Stimulated activated naive CD8-positive, alpha-beta T cell treated with anti-CD3 and anti-CD28 coated beads, Interleukin-15, amount 100 ng/mL, for 72 hours (primary cell): ENCODE measurements at regions not wholly inside any gene's neighbourhood (a gene's known extent, or its start where the extent isn't known, plus 50 kb on each side); places are given as distances from the start of the nearest gene placed in this dataset.

Source experiments
- ATAC-seq: fragments of 150-1000 bp; cut with Tn5 transposase; 2 replicates; pipeline ENCODE4 v1.10.0; 2021; ENCODE audit warnings: mild to moderate bottlenecking, moderate library complexity
- DNase-seq, 2 donors: peaks; one replicate each; pipeline ENCODE4 v3.0.0; 2021 to 2022
- H3K27ac Mint-ChIP-seq, 2 donors: one replicate each; pipeline ENCODE4 v1.8.0; 2022; ENCODE audit warnings: mild to moderate bottlenecking in 2 of 2, mixed read lengths in 2 of 2, moderate library complexity in 2 of 2
- H3K27me3 Mint-ChIP-seq: one replicate; pipeline ENCODE4 v1.8.0; 2022; ENCODE audit warnings: mixed read lengths
- H3K4me1 Mint-ChIP-seq: one replicate; pipeline ENCODE4 v1.8.0; 2022; ENCODE audit warnings: mild to moderate bottlenecking, mixed read lengths
- H3K4me3 Mint-ChIP-seq, 2 donors: one replicate each; pipeline ENCODE4 v1.8.0; 2022; ENCODE audit warnings: mild to moderate bottlenecking in 2 of 2, mixed read lengths in 2 of 2, moderate library complexity in 1 of 2
- H3K9me3 Mint-ChIP-seq, 2 donors: one replicate each; pipeline ENCODE4 v1.8.0; 2022; ENCODE audit warnings: mixed read lengths in 2 of 2

DNA sequence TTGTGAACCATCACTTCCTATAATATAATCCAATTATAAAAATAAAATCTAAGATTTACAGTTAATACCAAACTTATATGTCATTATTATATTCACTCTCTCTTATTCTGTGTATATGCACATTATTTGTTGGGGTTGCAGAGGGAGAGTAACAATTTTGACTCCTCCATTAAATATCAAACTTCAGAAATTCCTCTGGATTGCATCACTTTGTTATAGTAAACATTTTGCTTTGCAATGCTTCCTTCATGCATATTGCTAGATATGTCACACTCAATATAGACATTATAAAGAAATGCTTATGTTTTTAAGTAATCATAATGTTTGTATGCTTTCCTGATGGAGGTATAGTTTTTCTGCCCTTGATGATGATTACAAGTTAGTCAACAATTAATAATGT is 999.0 kb upstream of the ADGRL2 start:
- Mint-ChIP-seq H3K9me3 (peaks cover 0 to 6% of the 10 kb centered on the region in 2 donors), H3K27ac (no peak overlapping the region), H3K27me3 (no peaks in the 10 kb centered on the region), H3K4me3 (no peak overlapping the region), H3K4me1 (no peaks in the 10 kb centered on the region)
- no peak for ATAC-seq
- no peak for DNase-seq

DNA sequence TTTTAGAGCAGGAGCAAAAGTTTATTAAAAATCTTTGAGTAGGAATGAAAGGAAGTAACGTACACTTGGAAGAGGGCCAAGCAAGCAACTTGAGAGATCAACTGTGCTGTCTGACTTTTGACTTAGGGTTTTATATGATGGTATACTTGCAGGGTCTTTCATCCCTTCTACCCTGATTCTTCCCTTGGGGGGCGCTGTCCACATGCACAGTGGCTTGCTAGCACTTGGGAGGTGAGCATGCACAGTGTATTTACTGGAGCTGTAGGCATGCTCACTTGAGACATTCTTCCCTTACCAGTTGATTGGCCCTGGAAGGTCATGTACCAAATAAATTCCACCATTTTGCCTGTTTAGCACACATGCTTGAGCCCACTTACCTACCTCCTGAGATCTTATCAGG is 1001.3 kb upstream of the ADGRL2 start:
- H3K27me3 Mint-ChIP-seq = no peaks in the 10 kb centered on the region
- H3K9me3 Mint-ChIP-seq = no peaks in the 10 kb centered on the region
- ATAC-seq (no peak), DNase-seq (no peak)
- no peak overlapping the region for H3K27ac Mint-ChIP-seq
- no peaks in the 10 kb centered on the region for H3K4me1 Mint-ChIP-seq
- H3K4me3 Mint-ChIP-seq = no peak overlapping the region

DNA sequence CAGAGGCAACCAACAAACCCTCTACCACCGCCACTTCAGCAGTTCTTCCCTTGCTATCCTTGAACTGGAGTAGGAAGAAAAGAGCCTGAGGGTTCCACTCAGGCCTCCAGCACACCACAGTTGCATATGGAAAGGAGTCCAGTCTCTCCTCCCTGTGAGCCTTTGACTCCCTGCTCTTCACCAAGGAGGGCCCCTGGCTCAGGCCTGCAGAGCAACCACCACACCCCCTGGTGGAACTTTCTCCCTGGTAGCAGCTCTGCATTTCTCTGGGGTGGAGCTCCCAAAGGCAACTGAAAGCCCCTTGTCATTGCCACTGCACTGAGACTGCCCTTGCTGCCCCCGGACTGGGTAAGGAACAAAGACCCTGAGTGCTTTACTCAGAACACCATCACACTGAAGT is 1021.5 kb upstream of the ADGRL2 start:
- no peaks in the 10 kb centered on the region for H3K27me3 Mint-ChIP-seq
- H3K27ac Mint-ChIP-seq = no peak overlapping the region

DNA sequence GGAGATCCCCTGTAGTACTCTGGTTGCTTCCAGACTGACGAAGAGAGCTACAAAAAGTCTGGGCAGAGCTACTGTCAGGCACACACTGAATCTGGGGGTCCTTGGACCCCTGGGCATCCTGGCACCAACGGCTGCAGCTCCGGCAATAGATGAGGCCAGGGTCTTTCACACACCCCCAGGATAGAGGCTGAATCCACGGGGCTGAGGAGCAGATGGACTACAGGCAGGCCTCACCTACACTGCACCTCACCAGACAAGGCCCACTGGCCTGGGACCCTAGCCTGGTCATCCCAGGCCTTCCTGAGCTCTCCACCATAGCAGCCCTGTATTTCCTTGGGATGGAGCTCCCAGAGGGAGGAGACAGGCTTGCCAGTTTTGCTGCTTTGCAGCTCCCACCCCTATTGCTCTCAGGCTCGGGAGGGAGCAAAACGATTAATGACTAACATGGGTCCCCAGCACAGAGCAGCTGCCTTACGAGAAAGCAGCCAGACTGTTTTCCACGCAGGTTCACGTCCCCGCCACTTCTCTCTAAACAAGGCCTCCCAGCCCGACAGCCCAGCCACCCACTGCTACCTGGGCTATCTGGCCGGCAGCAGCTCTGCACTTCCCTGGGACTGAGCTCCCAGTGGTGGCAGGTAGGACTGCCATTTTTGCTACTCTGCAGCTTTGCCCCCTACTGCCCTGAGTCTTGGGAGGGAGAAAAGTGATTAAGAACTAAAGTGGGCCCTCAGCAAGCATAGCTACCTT is 1022.5 kb upstream of the ADGRL2 start:
- peaks cover 0 to 7% of the 10 kb centered on the region in 2 donors for H3K9me3 Mint-ChIP-seq
- no peak overlapping the region for H3K27ac Mint-ChIP-seq
- no peak overlapping the region for H3K4me3 Mint-ChIP-seq
- ATAC-seq = no peak
- H3K27me3 Mint-ChIP-seq = no peaks in the 10 kb centered on the region
- no peaks in the 10 kb centered on the region for H3K4me1 Mint-ChIP-seq
- DNase-seq = no peak

More for the DNA sequence above, 1021.5 kb upstream of the ADGRL2 start:
- no peak for ATAC-seq
- DNase-seq = no peak
- H3K4me3 Mint-ChIP-seq = no peak overlapping the region
- H3K9me3 Mint-ChIP-seq = peaks cover 0 to 7% of the 10 kb centered on the region in 2 donors
- no peaks in the 10 kb centered on the region for H3K4me1 Mint-ChIP-seq

DNA sequence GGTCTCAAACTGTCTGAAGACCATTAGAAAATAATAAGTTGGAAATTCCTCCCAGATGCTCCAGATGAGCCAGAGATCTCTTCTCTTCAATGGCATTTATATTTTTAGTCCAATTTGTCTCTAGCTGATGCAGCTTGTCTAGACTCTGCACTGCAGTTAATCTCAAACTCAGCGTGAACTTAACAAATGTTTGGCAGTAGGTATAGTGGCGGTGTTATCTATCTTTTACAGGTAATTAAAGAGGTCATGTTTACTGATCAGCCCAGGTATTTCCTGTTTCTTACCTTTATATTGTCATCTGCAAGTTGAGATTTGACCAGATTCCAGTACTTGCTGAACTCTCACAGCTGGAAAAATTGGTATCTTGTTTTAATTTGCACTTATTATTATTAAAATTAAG is 1024.5 kb upstream of the ADGRL2 start:
- Mint-ChIP-seq H3K4me3 (no peak overlapping the region), H3K4me1 (no peaks in the 10 kb centered on the region)

DNA sequence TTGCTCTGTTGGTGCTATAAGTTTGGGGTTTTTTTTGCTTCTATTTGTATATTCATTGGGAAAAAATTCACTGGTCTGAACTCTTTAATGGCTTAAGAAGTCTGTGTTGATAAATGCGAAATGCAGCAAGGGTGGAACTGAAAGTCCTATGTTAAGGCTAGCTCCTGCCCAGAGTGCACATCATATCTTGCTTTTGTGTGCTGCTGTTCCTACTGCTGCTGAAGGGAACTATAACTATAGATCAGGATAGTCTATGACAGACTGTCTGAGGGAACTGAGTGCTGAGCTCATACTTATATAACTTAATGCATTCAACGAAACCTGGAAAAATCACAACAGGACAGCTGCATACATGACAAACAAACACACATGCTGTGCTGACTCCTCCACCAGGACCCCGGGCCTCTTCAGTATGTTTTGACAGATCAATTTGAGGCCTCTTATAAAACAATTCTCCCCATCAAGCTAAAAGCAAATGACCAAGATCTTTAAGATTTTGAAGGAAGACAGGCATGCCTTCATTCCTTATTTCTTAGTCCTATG is 1031.5 kb upstream of the ADGRL2 start:
- Mint-ChIP-seq H3K4me3 (no peak overlapping the region), H3K27me3 (no peaks in the 10 kb centered on the region), H3K4me1 (no peaks in the 10 kb centered on the region), H3K9me3 (peaks cover 0 to 4% of the 10 kb centered on the region in 2 donors), H3K27ac (no peak overlapping the region)
- no peak for ATAC-seq
- no peak for DNase-seq

More for the DNA sequence above, 1024.5 kb upstream of the ADGRL2 start:
- ATAC-seq (no peak), DNase-seq (no peak)
- H3K27me3 Mint-ChIP-seq = no peaks in the 10 kb centered on the region
- H3K9me3 Mint-ChIP-seq = peaks cover 4 to 7% of the 10 kb centered on the region in 2 donors
- no peak overlapping the region for H3K27ac Mint-ChIP-seq

DNA sequence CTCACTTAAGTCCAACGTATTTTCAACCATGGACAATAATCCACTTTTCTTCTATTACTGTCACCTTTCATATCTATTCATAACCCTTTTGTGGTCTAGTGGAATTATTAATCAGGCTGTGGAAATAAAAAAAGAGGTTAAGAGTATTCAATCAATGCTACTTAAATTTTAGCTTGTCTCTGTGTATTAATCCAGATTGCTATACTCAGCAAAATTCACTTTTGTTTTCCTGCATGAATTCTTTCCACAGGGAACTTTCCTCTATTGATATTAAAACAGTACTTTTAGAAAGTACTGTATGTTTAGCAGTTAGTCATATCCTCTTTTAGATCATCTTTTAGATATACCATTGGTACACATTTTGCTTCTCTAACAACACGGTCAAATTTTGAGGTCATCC is 1033.0 kb upstream of the ADGRL2 start:
- Mint-ChIP-seq H3K9me3 (peaks cover 0 to 4% of the 10 kb centered on the region in 2 donors), H3K4me3 (no peak overlapping the region), H3K27ac (no peak overlapping the region), H3K4me1 (no peaks in the 10 kb centered on the region), H3K27me3 (no peaks in the 10 kb centered on the region)
- no peak for ATAC-seq
- DNase-seq = no peak

DNA sequence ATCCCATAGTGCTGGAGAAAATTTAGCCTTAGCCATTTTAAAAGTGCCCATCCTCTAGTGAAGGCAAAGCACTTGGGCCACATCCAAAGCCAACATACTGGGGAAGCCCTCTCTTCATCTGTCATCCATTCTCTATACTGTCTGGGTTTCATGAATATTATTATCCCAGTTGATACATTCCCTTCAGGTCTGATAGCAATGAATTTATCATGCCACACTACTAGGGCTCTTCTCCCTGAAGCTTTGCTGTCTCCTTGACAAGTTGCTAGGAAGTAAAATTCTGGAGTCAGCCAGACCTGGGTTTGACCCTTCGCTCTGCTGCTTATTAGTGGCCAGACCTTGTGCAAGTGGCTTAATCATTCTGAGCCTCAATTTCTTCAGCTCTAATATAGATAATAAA is 1041.4 kb upstream of the ADGRL2 start:
- H3K27ac Mint-ChIP-seq = no peak overlapping the region
- H3K27me3 Mint-ChIP-seq = no peaks in the 10 kb centered on the region
- ATAC-seq = no peak
- H3K4me3 Mint-ChIP-seq = no peak overlapping the region
- DNase-seq = no peak
- H3K9me3 Mint-ChIP-seq = peaks cover 0 to 6% of the 10 kb centered on the region in 2 donors
- no peaks in the 10 kb centered on the region for H3K4me1 Mint-ChIP-seq

DNA sequence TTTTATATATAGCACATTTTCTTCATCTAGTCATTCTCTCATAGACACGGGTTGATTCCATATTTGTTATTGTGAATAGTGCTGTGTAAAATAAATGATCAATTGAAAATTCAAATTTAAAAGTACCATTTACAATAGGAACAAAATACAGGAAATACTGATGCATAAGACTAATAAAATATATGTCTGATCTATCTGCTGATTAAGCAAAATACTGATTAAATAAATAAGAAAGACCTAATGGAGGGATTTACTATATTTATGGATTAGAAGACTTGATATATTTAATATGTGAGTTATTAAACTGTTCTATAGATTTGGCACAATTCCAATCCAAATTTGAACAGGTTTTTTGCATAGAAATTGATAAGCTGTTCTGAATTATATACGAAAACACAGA is 1044.8 kb upstream of the ADGRL2 start:
- Mint-ChIP-seq H3K4me1 (no peaks in the 10 kb centered on the region), H3K27me3 (no peaks in the 10 kb centered on the region), H3K4me3 (no peak overlapping the region)

DNA sequence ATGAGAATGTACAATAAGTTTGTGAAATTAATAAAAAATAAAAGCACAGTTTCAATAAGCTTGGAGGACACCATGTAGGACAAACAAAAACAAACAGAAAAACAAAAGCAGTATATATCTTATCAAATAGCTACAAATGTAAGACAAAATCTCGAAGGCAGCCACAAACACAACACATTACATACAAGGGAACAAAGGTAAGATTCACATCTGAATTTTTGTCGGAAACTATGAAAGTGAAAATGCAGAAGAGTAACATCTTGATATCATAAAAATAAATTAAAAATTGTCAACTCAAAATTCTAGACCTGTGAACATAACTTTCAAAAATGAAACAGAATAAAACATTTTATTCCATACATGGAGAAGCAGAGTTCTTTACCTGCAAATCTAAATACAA is 1049.5 kb upstream of the ADGRL2 start:
- no peak for DNase-seq
- no peak for ATAC-seq
- Mint-ChIP-seq H3K9me3 (peaks cover 10 to 17% of the 10 kb centered on the region in 2 donors), H3K27me3 (no peaks in the 10 kb centered on the region), H3K27ac (no peak overlapping the region), H3K4me1 (no peaks in the 10 kb centered on the region), H3K4me3 (no peak overlapping the region)

More for the DNA sequence above, 1044.8 kb upstream of the ADGRL2 start:
- ATAC-seq = no peak
- peaks cover 8 to 15% of the 10 kb centered on the region in 2 donors for H3K9me3 Mint-ChIP-seq
- DNase-seq = no peak
- H3K27ac Mint-ChIP-seq = no peak overlapping the region

DNA sequence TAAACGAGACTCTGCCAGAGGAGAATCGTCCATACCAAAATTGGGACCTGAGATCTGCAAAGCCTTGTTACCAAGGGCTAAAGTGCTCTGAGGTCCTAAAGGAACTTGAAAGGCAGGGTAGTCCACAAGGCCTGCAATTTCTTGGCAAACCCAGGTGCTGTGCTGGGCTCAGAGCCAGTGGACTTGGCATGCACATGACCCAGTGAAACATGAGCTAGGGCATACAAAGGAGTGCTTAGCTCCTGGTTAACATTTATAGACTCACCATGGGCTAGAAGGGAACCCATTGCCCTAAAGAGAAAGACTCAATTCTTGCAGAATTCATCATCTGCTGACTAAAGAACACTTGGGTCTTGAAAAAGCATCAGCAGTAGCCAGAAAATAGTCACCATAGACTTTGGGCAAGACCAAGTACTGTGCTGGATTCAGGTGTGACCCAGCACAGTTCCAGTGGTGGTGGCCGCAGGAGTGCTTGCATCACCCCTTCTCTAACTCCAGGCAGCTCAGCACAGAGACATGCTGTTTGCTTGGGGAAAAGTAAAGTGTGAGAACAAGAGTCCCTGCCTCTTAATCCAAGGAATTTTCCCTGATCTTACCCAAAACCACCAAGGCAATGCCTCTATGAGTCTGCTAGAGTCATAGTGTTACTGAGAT is 1069.4 kb upstream of the ADGRL2 start:
- Mint-ChIP-seq H3K4me1 (no peaks in the 10 kb centered on the region), H3K4me3 (no peak overlapping the region), H3K27me3 (no peaks in the 10 kb centered on the region), H3K27ac (no peak overlapping the region), H3K9me3 (peaks cover 14 to 23% of the 10 kb centered on the region in 2 donors)
- ATAC-seq (no peak), DNase-seq (no peak)

DNA sequence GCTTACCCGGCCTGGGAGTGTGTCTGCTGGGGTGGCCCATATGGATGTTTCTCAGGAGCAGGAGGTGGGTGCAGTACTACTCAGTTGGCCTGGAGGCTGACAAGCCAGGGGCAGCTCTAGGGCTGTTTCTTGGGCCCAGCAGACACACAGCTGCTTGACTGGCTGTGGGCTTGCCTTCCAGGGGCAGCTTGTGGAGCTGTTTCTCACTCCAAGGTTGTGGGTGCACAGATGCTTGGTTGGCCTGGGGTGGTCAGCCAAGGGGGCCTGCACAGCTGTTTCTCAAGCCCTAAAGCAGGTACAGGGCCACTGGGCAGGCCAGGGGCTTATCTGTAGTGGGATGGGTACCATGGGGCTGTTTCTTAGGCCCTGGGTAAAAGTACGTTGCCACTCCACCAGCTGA is 1078.1 kb upstream of the ADGRL2 start:
- peaks cover 0 to 6% of the 10 kb centered on the region in 2 donors for H3K9me3 Mint-ChIP-seq
- no peak overlapping the region for H3K27ac Mint-ChIP-seq
- DNase-seq (no peak), ATAC-seq (no peak)
- no peak overlapping the region for H3K4me3 Mint-ChIP-seq
- no peaks in the 10 kb centered on the region for H3K4me1 Mint-ChIP-seq
- H3K27me3 Mint-ChIP-seq = no peaks in the 10 kb centered on the region

DNA sequence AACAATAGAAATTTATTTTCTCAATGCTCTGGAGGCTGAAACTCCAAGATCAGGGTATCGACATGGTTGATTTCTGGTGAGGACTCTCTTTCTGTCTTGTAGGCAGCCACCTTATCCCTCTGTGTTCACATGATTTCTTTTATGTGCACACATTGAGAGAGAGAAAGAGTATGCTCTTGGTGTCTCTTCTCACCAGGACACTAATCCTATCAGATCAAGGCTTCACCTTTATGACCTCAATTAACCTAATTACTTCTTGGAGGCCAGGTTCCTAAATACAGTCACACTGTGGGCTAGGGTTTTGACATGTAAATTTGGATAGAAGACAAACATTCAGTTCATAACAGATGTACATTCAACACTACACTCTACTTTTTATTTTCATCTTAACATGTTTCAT is 1094.2 kb upstream of the ADGRL2 start:
- Mint-ChIP-seq H3K4me1 (no peaks in the 10 kb centered on the region), H3K27me3 (no peaks in the 10 kb centered on the region), H3K27ac (no peak overlapping the region), H3K4me3 (no peak overlapping the region), H3K9me3 (peaks cover 6 to 9% of the 10 kb centered on the region in 2 donors)
- ATAC-seq (no peak), DNase-seq (no peak)

DNA sequence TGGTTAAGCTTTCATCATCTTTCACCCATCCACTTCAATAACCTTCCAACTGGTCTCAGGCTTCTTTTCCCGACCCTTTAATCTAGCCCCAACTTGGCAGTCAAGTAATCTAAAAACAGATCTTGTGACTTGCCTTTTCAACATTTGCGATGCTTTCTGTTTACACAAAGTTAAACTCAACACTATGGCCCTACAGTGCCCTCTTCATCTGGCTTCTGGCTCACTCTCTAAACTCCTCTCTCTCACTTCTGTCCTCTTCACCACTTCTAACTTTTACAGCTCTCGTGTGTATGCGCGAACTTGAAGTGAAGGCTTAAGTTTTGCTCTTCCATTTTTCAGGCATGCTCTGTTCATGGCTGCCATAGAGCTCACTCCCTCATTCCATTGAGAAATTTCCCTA is 1122.3 kb upstream of the ADGRL2 start:
- H3K4me3 Mint-ChIP-seq = no peak overlapping the region
- H3K27ac Mint-ChIP-seq = no peak overlapping the region
- peaks cover 10 to 18% of the 10 kb centered on the region in 2 donors for H3K9me3 Mint-ChIP-seq
- ATAC-seq (no peak), DNase-seq (no peak)
- no peaks in the 10 kb centered on the region for H3K4me1 Mint-ChIP-seq
- no peaks in the 10 kb centered on the region for H3K27me3 Mint-ChIP-seq

DNA sequence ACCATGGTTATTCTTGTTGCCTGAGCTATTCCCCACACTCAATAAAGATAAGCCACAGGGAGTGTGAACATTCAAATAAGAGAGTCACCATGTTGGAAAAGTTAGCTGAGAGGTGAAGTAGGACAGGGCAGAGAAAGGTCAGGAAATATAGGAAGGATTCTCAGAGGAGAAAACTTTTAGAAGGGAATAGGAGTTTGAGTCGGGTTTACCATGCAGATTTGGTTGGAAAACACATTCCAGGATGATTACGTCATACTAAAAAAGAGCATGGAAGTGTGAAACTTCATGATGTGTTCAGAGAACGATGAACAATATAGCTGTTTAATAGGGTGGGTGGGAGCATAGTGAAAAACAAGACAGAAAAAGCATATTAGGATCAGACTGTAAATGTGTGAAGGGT is 1125.3 kb upstream of the ADGRL2 start:
- Mint-ChIP-seq H3K4me1 (no peaks in the 10 kb centered on the region), H3K9me3 (peaks cover 10 to 18% of the 10 kb centered on the region in 2 donors), H3K27me3 (no peaks in the 10 kb centered on the region), H3K27ac (no peak overlapping the region), H3K4me3 (no peak overlapping the region)
- DNase-seq (no peak), ATAC-seq (no peak)

DNA sequence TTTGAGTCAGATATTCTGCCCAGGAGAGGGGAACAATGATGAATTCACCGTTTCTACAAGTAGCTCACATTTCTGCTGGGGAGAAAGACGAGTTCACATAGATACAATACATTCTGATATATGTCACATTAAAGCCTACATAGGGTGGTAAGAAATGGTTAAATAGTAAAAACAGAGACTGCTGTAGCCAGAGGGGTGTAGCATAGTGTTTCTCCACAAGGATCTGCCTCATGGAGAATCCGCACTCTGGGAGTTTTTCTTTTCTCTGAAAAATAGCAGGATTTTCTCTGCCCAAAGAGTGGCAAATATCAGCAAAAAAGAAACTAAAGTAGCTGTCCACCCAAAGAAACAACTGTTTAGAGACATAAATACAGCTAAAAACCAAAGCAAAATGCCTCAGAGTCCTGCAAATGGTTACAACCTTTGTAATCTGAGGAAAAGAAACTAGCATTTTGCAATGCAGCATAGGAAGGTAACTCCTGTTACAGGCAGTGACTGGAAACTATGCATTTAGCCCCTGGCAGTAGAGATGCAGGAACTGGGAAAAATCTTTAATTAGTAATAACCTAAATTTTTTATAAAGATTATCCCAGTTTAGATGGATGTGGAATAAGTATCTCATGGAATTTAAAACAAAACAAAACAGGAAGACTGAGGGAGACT is 1126.7 kb upstream of the ADGRL2 start:
- Mint-ChIP-seq H3K9me3 (peaks cover 10 to 18% of the 10 kb centered on the region in 2 donors), H3K27ac (no peak overlapping the region), H3K27me3 (no peaks in the 10 kb centered on the region), H3K4me3 (no peak overlapping the region), H3K4me1 (no peaks in the 10 kb centered on the region)
- DNase-seq (no peak), ATAC-seq (no peak)
